ENCODE measurements at regions not wholly inside any gene's neighbourhood (a gene's known extent, or its start where the extent isn't known, plus 50 kb on each side); places are given as distances from the start of the nearest gene placed in this dataset.

DNA sequence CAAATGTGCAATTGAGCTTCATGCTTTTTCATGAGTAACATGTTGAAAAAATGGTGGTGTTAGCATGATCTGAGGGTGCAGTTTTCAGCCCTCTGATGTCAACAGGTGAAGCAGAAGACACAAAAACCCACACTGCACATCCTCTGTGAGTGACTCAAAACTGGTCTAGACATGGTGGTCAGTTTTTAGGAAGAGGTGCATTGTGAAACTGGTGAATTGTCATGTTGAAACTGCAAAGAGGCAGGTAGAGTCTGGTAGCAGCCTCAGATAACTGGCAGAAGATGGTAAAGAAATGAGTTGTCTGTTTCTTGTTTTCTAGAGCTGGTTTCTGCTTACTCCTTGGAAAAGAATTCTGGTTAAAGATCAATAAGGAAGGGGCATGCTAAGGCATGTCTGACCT is 97.3 kb upstream of the HMCN1 start:
- Histone ChIP-seq H3K27me3 (ENCODE audit: insufficient read depth) (no peaks in the 10 kb centered on the region), H4K20me1 (ENCODE audit: insufficient read depth) (no peaks in the 10 kb centered on the region), H3F3A (replicated peaks; ENCODE audit: insufficient read depth) (no peaks in the 10 kb centered on the region), H3K4me2 (no peak overlapping the region), H3K9me2 (no peaks in the 10 kb centered on the region), H3K79me2 (ENCODE audit: insufficient read depth) (no peaks in the 10 kb centered on the region), H3K27ac (ENCODE audit: low read depth in 2 of 2, low read length in 1 of 2) (no peak overlapping the region), H3K4me3 (ENCODE audit: low read depth in 2 of 2, low read length in 1 of 2) (no peak overlapping the region), H3K36me3 (replicated peaks in 1 of 2; ENCODE audit: control insufficient read depth in 1 of 2, insufficient read depth in 2 of 2, low read length in 1 of 2) (no peaks in the 10 kb centered on the region), H3K9me3 (no peaks in the 10 kb centered on the region), H3K9ac (no peak overlapping the region), H2AFZ (ENCODE audit: low read depth) (no peak overlapping the region), H3K4me1 (ENCODE audit: control insufficient read depth in 1 of 2, insufficient read depth in 2 of 2, low read depth in 1 of 2, low read length in 1 of 2) (no peaks in the 10 kb centered on the region)
- TF ChIP-seq, protein P1, sequence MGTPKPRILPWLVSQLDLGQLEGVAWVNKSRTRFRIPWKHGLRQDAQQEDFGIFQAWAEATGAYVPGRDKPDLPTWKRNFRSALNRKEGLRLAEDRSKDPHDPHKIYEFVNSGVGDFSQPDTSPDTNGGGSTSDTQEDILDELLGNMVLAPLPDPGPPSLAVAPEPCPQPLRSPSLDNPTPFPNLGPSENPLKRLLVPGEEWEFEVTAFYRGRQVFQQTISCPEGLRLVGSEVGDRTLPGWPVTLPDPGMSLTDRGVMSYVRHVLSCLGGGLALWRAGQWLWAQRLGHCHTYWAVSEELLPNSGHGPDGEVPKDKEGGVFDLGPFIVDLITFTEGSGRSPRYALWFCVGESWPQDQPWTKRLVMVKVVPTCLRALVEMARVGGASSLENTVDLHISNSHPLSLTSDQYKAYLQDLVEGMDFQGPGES (IDR thresholded peaks at IDR 0.05; ENCODE audit: low read depth, low read length): no peak
- TF ChIP-seq MXI1 (IDR thresholded peaks at IDR 0.05; ENCODE audit: low read depth, low read length) (no peak), FOXM1 (IDR thresholded peaks at IDR 0.05; ENCODE audit: low read depth) (no peak), SMC3 (IDR thresholded peaks at IDR 0.05; ENCODE audit: low read depth, low read length) (no peak), RFX5 (IDR thresholded peaks at IDR 0.05; ENCODE audit: low read length) (no peak), NRF1 (IDR thresholded peaks at IDR 0.05; ENCODE audit: low read depth, low read length) (no peak), YY1 (IDR thresholded peaks at IDR 0.05; ENCODE audit: low read depth) (no peak), MEF2A (IDR thresholded peaks at IDR 0.05; ENCODE audit: borderline replicate concordance, low read depth) (no peak), TEAD4 (IDR thresholded peaks at IDR 0.05; ENCODE audit: borderline replicate concordance, insufficient read depth) (no peak), POLR2AphosphoS5 (IDR thresholded peaks at IDR 0.05; ENCODE audit: low read depth, low read length) (no peak), ELF1 (IDR thresholded peaks at IDR 0.05) (no peak), RAD21 (IDR thresholded peaks at IDR 0.05; ENCODE audit: low read length) (no peak), NFIC (IDR thresholded peaks at IDR 0.05; ENCODE audit: borderline replicate concordance) (no peak)
- TF ChIP-seq, protein P2, sequence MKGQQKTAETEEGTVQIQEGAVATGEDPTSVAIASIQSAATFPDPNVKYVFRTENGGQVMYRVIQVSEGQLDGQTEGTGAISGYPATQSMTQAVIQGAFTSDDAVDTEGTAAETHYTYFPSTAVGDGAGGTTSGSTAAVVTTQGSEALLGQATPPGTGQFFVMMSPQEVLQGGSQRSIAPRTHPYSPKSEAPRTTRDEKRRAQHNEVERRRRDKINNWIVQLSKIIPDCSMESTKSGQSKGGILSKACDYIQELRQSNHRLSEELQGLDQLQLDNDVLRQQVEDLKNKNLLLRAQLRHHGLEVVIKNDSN (IDR thresholded peaks at IDR 0.05; ENCODE audit: borderline replicate concordance, low read depth): no peak
- TF ChIP-seq, protein P3, sequence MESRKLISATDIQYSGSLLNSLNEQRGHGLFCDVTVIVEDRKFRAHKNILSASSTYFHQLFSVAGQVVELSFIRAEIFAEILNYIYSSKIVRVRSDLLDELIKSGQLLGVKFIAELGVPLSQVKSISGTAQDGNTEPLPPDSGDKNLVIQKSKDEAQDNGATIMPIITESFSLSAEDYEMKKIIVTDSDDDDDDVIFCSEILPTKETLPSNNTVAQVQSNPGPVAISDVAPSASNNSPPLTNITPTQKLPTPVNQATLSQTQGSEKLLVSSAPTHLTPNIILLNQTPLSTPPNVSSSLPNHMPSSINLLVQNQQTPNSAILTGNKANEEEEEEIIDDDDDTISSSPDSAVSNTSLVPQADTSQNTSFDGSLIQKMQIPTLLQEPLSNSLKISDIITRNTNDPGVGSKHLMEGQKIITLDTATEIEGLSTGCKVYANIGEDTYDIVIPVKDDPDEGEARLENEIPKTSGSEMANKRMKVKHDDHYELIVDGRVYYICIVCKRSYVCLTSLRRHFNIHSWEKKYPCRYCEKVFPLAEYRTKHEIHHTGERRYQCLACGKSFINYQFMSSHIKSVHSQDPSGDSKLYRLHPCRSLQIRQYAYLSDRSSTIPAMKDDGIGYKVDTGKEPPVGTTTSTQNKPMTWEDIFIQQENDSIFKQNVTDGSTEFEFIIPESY (IDR thresholded peaks at IDR 0.05; ENCODE audit: borderline replicate concordance, low read depth): no peak
- TF ChIP-seq, protein P4, sequence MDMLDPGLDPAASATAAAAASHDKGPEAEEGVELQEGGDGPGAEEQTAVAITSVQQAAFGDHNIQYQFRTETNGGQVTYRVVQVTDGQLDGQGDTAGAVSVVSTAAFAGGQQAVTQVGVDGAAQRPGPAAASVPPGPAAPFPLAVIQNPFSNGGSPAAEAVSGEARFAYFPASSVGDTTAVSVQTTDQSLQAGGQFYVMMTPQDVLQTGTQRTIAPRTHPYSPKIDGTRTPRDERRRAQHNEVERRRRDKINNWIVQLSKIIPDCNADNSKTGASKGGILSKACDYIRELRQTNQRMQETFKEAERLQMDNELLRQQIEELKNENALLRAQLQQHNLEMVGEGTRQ (IDR thresholded peaks at IDR 0.05; ENCODE audit: borderline replicate concordance, low read depth, low read length): no peak
- TF ChIP-seq, protein P5, sequence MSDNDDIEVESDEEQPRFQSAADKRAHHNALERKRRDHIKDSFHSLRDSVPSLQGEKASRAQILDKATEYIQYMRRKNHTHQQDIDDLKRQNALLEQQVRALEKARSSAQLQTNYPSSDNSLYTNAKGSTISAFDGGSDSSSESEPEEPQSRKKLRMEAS (IDR thresholded peaks at IDR 0.05; ENCODE audit: low read depth): no peak
- DNase-seq: no peak
- POLR2A ChIA-PET: no interaction called here
- CTCF ChIA-PET: interaction anchor here (1.1 kb wide), 1 partner anchor 41 kb away, joined by 3 read pairs; no protein-coding TSS in a partner anchor
